Putamen (tissue), 1 donor: ENCODE measurements at regions not wholly inside any gene's neighbourhood (a gene's known extent, or its start where the extent isn't known, plus 50 kb on each side); places are given as distances from the start of the nearest gene placed in this dataset.

ENCODE experiments used
- DNase-seq: peaks from one replicate; pipeline ENCODE4 v3.0.0-alpha.2; 2016; ENCODE audit warnings: low spot score

DNA sequence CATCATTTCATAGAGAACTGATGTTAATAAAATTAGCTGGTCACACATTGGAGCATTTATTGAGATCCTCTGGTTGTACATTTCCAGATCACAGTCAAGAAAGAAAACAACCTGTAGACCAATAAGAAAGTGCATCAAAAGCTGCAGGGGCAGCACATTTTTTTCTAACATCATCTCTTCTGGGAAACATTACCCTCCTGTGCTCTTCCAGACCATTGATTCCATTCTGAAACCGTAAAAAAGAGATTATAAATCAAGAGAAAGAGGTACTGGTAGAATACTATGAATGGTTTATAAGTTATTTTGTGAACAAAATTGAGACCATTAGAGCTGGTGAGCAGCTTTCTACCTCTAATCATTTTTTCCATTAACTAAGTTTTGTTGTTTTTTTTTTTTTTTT is 1548.2 kb upstream of the CELF4 start:
- DNase-seq: no peak

- no peak for DNase-seq
These were observed 1539.5 kb upstream of the CELF4 start for GRCh38 chr18:39105104-39105503.

DNA sequence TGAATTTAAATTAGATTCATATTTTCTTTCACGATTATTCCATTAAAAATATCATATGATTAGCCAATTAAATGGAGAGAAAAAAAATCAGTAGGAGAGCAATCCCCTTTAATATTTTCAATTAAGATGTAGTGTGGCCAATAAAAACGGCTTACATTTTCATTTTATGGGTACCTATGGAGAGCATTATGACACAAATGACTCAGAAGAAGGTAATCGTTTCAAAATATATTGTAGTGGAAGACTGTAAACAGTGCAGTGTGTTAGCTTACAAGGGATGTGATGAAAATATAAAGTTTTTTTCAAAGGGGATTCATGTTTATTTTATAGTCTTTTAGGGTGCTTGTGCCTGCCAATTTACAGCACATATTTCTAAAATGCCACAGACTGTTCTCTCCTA is 1507.4 kb upstream of the CELF4 start:
- no peak for DNase-seq

- DNase-seq: no peak
These were observed 1496.8 kb upstream of the CELF4 start for GRCh38 chr18:39062426-39062825.

DNA sequence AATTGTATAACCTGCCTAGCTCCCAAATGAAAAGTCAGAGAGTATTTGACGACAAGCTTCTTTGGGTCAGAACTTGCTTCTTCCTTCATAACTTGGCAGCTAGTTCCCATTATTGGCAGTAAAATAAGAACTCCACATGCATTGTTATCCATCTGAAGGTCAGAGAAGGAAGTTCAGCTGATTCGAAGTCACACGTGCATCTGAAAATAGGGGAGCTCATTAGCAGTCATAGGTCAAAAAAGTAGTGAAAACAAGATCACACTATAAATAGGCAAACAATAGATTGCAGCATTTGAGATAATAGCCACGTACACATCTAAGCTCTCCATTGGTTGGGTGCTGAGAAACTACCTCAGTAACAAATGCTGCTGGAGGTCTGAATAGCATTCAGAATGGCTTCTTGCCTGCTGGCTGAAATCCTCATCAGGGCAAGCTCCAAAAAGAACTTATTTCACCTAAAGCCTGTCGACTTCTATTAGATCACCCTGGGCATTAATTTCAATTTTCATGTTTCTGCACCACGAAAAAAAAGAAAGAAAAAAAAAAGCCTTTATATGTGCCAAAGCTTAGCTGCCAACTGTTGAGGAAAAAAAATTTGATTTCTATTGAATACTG is 1492.9 kb upstream of the CELF4 start:
- no peak for DNase-seq

DNA sequence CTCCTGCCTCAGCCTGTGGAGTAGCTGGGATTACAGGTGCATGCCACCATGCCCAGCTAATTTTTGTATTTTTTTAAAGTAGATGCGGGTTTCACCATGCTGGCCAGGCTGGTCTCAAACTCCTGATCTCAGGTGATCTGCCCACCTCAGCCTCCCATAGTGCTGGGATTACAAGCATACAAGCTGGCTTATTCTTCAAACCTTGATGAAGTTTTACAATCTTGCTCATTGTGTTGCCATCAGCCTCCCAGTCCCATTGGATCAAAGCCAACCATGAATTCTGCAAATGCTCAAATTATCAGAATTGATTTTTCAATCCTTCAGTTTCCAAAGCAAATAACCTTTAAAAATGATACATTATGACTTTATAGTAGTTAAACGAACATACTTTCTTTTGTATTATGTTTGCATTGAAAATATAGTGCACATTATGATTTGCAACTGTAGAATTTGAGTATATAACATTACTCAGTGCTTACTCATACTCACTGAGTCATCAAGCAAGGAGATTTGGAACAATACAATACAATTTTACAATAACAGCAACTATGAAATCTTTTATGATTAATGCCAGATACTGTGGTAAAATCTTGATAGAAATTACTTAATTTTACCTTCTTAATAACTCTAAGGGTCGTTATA is 1491.9 kb upstream of the CELF4 start:
- DNase-seq: no peak

DNA sequence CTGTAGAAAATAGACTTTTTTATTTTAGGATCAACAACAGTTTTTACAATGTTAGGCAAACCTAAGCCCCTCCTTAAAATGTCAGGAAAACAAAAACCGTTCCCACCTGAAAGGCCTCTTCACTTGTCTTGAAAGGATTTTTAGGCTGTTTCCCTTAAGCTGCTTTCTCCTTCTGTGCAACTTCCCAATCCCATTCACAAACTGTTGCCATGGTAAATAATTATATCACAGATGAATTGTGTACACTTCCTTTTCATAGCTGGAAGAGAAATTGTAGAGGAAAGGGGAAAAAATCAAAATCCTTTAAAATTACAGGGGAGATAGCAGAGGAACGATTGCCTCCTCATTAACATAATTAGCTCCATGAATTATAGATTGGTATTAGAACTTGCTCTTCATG is 1488.0 kb upstream of the CELF4 start:
- no peak for DNase-seq

- DNase-seq: no peak
These were observed 1485.4 kb upstream of the CELF4 start for GRCh38 chr18:39051013-39051412.

DNA sequence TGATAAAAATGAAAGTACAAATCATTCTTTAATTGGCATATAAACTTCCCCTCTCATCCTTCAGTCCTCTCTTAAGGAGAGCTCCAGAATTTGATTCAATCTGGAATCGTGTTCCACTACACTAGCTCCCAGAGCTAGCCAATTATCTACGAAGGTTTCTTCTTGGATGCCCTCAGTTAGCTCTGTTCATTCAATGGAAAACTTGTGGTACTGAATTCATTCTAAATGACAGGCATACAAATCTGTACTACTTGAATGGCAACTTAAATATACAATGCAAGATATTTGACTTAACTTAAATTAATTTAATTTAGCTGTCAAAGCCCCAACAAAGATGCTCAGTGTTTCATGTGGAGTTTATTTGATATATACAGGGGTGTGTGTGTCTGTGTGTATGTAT is 1474.2 kb upstream of the CELF4 start:
- DNase-seq: no peak

- no peak for DNase-seq
These were observed 1472.3 kb upstream of the CELF4 start for GRCh38 chr18:39037925-39038324.

- DNase-seq: no peak
These were observed 1467.7 kb upstream of the CELF4 start for GRCh38 chr18:39033312-39033711.

DNA sequence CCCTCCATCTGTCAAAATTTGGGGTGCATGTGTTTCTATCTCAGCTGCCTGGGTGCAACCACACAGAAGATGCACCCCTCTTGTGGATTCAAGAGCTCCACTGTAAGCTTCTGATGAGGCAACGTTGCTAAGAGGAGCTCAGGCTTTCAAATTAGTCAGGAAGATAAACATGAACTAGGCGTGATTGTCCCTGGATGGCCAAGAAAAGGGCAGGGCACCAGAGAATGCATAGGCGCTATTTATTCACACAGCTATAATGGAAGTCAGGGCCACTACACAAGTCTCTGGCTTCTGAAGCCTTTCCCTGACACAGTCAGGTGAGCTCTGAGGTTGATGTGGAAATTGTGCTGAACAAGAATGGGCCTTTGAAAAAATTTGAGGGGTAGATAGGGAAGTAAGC is 1466.0 kb upstream of the CELF4 start:
- no peak for DNase-seq

GRCh38 chr18:39030124-39030655 is 1464.6 kb upstream of the CELF4 start:
- peak; percentile 41 for DNase-seq

DNA sequence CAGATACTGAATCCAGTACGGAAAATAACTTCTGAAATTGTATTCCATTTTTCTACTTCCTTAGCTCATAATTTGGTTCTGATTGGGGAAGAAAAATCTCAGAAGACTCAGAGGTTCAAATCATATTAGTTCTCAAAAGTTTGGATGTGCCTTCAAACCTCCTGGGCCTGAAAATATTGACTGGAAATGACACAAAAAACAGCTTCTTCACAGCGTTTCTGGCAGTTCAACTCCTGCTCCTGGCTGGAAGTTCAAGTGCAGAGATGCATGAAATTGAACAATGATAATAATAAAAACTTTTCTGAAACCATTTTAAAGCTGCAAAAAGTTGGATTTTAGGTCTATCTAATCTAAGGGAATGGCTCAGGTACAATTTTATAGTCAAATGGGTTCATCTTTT is 1459.9 kb upstream of the CELF4 start:
- DNase-seq: no peak

DNA sequence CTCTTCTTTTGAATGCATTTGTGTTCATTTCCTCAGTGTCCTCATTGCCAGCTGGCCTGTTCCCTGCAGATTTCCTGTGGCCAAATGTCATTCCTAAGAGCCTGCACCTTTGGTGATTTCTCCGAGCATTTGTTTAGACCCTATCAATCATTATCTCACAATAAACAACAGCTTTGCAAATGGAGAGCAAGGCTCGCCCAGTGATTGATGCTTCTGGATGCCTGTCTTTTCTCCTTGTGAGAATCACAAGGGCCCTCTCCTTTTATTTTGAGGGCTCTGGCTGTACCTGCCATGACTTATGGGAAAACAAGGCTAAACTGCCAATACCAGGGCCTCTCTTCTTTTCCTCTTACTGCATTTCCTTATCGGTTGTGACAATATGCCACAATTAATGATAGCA is 1454.4 kb upstream of the CELF4 start:
- DNase-seq: no peak

- no peak for DNase-seq
These were observed 1441.7 kb upstream of the CELF4 start for GRCh38 chr18:39007031-39007902.

- DNase-seq: no peak
These were observed 1430.5 kb upstream of the CELF4 start for GRCh38 chr18:38996056-38996455.

- no peak for DNase-seq
These were observed 1427.7 kb upstream of the CELF4 start for GRCh38 chr18:38993342-38993741.

- DNase-seq: no peak
These were observed 1419.4 kb upstream of the CELF4 start for GRCh38 chr18:38984968-38985367.

DNA sequence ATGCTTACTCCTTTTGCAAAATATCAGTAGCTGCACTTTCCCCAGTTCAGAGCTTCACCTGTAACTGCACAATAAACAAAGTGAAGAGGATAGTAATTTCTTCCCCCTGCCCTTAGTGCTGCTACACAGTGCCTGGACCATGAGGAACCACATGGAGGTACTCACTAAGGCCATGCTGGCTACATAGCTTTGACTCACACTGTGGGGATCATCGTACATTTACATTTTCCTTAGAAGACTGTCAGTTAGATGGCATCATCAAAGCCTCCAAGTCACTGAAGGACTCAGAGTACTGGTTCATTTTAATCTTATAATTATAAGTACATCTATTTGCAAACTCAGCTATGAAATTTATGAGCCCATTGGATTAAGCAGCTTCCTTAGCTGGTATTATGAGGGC is 1416.5 kb upstream of the CELF4 start:
- DNase-seq: no peak

- DNase-seq: no peak
These were observed 1415.8 kb upstream of the CELF4 start for GRCh38 chr18:38981389-38981788.

DNA sequence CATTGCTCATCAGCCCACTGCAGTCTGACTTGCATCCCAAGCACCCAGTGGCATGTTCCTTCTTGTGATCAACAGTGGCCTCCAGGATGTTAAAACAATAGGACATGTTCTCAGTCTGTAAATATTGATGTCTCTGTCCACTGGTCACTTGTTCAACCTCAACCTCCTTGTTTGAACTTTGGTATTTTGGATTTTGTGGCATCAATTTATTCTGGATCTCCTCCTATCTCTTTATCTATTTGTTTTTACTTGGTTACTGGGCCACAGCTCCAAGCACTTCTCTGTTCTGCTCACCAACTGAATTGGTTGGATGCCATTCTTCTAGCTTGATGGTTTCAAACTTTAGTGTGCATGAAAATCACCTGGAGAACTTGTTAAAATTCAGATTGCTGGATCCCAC is 1414.8 kb upstream of the CELF4 start:
- no peak for DNase-seq

- DNase-seq: no peak
These were observed 1407.0 kb upstream of the CELF4 start for GRCh38 chr18:38972571-38972970.
